Left hindlimb (tissue), 1 donor: ENCODE measurements at regions not wholly inside any gene's neighbourhood (a gene's known extent, or its start where the extent isn't known, plus 50 kb on each side); places are given as distances from the start of the nearest gene placed in this dataset.

ENCODE experiments used
- DNase-seq: peaks from one replicate; pipeline ENCODE4 v3.0.0-alpha.2; 2018

DNA sequence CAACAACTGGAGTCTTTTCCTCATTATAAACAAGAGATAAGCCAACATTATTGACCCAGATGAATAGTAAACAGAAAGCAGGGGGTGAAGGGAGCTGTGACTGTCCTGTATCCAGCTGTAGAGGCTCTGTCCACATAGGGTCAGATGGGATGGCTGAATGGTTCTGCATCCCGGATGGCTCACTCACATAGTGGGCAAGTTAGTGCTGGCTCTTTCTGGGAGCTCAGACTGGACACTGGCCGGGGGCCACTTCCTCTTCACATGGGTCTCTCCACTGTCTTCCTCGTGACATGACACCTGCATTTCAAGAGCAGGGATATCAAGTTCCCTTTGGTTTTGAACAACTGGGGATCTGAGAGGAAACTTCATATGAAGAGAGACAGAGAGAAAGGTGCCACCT is 969.6 kb upstream of the TMEM132C start:
- no peak for DNase-seq

DNA sequence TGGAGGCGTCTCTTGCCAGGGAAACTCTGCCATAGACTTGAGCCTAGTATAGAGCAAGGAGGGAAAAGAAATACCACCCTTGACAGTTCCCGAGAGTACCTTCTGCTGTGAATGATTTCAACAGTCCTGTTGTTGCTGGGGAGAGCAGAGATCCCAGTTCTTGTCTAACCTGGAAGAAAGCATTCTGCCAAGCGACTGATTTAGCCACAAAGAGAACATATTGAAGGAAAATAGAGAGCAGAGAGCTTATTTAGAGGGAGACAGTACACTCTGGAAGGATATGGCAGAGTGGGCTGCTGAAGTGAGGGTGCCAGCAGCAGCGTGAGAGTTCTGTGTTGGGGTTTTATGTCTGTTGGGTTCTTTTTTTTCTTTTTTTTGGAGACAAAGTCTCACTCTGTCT is 966.9 kb upstream of the TMEM132C start:
- no peak for DNase-seq

DNA sequence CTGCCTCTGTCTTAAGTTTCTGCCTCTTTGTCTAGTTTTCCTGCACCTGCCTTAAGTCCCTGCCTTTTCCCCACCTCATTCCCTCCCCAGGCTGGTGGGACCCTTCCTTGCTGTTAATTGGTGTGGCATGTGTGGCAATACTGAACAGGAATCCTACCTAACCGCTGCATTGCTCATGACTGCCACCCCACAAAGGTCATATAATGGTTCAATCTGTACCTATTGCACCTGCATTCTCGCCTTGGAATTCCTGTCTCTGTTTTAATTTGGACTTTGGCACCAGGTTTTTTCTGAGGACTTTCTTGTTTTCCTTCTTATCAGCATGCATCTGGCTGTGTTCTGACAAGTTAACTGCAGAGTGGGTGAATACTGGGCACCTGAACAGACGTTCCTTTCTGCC is 966.2 kb upstream of the TMEM132C start:
- DNase-seq: no peak

DNA sequence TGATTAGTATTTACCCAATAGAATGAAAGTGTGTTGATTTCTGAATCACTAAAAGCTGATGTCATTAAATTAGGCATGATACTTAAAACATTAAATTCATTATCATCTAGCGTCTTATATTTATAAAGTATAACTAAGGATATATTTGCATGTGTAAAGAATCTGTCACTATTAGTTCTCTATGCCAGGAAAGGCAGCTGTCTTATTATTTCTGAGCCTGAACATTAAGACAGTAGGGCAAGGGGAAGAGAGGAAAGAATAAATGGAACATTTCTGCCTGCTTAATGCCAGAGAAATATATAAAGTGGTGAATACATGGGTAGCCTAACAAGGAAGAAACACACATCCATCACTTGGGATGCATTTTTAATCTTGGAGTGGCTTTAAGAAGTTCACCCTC is 965.1 kb upstream of the TMEM132C start:
- no peak for DNase-seq

DNA sequence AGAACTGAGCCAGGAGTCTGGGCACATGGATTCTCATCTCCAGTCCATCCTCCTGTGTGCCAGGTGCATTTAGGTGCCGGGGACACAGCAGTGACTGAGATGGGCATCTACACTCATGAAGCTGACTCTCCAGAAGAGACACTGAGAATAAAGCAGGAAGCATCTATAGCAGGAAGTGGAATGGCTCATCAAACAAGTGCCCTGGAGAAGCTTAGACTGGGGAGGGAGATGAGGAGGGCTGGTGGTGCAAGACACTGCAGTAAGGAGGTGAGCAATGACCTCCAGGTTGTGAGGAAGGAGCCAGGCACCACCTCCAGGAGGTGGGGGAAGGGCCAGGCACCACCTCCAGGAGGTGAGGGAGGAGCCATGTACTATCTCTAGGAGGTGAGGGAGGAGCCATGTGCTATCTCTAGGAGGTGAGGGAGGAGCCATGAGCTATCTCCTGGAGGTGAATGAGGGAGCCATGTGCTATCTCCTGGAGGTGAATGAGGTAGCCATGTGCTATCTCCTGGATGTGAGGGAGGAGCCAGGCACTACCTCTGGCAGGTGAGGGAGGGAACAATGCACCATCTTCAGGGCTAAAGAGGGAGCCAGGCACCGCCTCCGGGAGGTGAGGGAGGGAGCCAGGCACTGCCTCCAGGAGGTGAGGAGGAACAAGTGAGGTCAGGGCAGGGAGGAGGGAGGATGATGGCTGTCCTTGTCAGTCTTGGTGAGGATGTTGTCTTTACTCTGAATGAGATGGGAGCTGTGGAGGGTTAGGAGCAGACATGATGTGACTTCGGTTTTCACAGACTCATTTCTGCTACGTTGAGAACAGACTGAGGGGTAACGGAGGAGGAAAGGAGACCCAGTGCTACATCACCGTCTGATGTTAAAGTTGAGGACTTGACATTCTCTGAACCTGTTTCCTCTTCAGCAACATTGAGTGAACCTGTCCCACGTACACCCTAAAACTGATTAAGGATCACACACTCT is 961.9 kb upstream of the TMEM132C start:
- no peak for DNase-seq

DNA sequence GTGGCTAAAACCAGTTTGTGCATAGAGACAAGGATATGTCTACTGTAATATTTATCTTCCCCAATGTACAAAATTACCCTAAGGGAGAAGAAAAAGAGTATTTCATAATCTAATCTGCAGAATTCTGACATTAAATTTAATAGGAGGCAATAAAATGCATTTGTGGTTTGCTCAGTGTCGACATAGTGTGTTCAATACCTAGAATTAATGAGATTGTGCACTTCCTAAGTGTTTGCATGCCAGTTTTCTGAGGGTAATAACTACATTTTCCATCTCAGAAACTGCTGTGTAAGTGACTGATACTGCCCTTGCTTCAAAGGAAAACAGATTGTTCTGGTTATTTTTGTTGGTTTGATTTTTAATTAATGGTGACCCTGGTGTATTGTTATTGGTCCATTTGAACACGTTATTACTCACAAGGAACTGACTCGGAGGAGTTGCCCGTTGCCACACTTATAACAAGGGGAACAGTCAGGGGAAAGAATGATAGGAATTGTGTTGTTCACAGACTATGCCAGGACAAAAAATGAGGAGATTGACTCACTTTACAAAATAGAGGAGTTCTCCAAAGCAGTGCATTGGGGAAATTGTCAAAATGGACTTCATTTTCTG is 960.3 kb upstream of the TMEM132C start:
- DNase-seq: no peak

DNA sequence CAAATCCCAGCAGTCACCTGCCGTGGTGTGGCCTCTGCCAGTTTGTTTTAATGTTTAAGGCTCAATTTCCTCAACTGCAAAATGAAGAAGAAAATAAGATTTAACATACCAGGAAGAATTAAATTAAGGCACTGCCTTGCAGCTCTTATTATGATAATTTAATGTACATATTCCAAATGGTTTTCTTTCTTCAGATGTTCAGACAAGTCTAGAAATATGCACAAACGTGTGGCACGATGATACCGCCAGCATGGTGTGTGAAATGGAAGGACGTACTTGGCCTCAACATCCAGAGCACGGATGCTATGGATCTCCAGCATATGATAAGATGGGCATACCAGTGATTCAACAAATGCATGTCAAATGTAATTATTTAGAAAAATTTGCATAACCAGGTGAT is 959.4 kb upstream of the TMEM132C start:
- DNase-seq: no peak

DNA sequence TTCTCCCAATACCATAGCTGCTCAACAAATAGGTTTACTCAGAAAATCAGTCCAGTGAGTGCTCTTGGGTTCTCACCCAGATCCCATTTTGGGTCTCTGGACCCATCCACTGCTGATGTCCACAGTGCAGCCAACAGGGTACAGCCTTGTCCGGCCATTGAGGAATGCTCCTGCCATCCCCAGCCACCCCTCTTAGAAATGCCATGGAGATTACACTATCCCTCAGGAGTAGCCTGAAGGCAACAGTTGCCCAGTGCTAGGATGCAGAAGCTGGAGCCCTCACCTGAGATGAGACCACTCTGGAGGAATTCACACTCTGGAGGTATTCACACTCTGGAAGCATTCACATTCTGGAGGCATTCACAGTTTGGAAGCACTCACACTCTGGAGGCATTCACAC is 958.8 kb upstream of the TMEM132C start:
- DNase-seq: no peak

DNA sequence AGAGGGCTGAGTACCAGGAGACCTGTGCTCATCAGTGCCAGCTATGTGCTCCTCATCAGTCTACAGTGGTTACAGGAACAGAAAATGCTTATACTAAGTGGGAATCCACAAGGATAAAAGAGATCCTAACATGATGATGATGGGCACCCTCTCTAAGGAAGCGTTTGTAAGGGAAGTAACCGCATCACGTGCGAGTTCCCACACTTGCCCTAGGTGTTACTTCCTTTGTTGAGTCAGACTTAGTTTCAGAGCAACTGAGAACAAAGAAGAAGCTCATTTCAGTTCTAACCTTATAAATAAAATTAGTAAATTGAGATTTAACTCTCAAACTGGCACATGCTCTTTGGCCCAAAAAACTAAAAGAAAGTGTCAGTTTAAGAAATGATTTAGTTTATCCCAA is 956.4 kb upstream of the TMEM132C start:
- no peak for DNase-seq

DNA sequence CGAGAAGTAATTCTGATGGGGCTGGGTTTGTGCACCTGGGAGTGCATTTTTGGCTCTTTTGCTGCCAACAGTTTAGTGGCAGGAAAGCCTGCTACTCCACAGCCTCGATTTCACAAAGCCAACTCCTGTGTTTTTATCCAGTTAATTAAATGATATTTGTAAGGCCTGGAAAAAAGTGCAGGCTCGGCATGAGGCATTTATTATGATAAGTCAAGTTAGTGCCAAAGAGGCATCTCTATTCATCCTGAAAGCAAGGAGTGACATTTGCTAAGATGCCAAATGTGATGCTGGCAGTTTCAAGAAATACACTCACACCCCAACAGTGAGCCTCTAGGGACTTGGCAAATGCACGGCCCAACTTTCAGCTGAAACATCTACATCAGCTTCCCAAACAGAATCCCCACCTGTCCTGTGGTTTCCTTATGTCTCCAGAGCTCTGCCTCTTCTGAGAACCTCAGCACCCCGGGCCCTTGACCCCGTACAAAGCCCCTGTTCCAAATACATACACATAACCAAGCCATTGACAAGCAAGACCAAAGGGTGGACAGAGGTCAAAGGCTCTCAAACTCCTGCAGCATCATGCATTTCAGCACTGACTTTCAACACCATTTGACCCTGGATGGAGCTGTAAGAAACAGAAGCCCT is 955.1 kb upstream of the TMEM132C start:
- DNase-seq: no peak

DNA sequence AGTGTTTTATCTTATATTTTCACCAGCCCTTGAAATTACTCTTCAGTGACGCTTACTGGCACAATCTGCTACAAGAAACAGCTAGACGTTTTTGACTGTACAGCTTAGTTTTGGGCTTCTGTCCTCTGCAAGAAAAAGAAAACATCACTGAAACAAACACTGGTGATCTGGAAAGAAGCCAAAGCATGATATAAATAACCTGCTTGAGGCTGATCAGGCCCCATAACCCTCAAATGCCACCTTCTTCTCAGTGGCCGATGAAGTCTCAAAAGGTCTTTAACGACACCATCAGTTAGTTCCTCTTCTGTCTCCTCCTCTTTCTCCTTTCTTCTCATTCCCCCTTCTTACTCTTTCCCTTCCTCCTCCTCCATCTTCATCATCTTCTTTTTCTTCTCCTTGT is 942.3 kb upstream of the TMEM132C start:
- DNase-seq: no peak

DNA sequence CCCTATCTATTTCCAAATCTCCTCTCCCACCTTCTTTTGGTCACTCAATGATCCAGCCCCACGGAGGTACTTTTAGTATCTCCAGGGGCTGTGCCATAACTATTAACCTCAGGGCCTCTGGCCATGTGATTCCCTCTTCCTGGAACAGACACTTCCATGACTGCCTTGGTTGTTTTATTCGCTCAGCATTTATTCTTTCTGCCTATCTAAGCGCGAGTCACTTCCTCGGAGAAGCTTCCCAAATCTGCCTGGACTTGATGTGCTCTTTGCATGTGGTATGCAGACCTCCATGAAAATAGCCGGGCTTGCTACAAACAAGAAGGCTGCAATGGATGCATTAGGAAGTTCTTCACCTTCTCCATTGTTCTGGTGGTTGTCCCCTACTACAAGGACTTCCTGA is 939.0 kb upstream of the TMEM132C start:
- no peak for DNase-seq

DNA sequence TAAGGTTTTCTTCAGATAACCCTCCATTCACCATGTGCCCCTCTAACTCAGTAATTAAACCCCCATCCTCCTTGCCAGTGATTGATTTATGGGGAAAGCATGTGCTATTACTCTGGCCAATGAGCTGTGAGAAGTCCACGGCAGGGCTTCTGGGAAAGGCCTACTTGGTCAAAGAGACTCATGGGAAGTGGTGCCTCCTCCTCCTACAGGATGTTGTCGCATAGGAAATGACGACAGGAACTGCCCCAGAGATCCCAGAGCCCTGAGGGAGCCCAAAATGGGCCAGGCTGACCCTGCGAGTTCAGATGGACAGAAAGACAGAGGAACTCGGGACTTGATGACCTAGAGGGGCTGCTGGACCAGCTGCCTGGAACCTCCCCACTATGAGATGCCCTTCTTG is 938.1 kb upstream of the TMEM132C start:
- no peak for DNase-seq

DNA sequence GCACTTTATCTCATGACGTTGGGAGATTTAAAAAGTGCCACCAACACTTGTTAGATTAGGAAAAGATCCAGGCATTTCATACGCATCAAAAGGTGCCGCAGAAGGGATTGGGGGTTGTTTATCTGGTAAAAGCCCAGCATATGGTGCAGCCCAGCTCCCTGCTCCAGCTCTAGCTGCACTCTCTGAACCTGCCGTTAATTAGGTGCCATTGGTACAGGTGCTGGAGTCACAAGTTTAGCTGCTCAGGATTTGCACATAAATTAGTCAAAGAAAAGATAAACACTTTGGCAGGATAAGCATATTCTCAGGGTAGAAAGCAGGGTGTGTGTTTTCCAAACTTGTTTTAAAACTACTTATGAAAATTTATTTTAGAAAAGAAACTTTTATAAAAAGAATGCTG is 932.6 kb upstream of the TMEM132C start:
- DNase-seq: no peak

DNA sequence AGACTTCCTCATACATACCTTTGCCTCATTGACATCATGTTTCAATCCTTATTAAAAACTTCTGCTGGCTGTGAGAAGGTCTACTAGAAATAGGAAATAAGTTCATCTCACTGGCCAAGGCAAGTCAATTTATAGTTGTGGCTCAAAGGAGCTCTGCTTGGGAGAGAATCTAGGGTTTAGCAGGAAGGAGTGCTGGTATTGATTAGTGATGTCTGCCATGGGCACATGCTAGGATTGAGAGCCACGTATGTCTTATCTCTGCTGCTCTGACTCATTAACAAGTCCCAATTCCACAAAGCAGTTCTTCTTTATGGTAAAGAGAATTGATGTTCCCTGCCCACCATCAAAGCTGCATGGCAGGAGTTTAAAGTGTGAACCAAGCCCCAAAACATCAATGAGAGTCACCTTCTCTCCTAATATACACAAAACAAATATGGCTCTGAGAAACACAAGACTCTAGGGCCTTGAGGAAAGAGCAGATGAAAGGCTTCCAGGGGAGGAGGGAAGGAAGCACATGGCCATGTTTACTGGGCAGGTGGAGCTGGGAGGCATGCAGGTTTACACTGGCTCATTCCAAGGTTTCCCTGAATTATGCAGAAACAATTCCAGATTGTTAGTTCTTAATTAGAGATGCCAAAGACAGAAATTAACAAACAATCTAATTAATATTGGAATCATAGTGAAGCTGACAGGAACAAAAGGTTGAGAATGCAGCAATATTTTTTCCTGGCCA is 931.9 kb upstream of the TMEM132C start:
- no peak for DNase-seq

DNA sequence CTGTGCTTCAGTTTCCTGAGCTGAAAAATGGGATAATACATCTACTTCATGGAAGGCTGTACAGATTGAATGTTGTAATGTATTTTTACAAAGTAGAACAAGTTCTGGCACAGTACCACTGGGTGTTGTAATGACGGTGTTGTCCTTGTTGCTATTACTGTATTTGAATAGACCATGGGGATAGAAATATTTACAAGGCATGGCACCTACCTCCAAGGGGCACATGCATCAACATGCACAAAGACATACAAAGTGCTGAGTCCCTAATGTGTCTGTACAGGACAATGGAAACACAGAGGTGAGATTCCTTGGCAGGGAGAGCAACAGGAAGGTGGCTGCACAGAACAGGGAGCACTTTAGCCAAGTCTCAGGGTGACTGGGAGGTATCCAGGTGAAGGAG is 930.6 kb upstream of the TMEM132C start:
- no peak for DNase-seq

DNA sequence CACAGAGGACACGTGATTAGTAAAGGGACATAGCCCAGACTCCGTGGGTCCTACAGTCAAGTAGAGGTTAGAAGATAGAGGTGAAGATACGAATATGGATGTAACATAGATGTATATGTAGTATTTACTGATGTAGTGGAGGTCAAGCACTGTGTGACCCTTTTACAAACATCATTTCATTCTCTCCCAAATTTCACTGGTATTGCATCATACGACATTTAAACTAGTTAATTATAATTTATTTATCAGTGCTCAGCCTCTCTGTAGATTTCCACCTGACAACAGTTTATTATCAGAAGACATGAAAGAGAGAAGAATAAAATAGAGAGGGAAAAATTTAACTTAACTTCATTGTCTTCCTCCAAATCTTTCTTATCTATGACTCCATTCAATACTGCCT is 927.9 kb upstream of the TMEM132C start:
- no peak for DNase-seq

DNA sequence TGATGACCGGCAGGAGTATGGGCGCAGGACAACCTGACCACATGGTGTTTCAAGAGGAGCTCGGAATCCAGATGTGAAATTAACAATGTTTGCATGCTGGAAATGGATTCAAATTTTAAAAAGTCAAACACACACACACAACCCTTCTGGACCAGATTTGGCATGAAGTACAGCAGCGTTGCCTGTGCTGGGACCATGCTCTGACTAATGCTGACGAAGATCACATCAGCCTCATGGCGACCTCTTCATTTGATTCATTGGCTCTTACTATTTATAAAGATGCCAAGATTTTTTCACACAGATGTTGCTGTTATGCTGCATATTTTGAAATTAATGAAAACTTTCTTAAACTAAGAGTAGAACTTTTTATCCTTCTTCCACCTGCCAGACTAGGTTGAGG is 926.6 kb upstream of the TMEM132C start:
- no peak for DNase-seq

DNA sequence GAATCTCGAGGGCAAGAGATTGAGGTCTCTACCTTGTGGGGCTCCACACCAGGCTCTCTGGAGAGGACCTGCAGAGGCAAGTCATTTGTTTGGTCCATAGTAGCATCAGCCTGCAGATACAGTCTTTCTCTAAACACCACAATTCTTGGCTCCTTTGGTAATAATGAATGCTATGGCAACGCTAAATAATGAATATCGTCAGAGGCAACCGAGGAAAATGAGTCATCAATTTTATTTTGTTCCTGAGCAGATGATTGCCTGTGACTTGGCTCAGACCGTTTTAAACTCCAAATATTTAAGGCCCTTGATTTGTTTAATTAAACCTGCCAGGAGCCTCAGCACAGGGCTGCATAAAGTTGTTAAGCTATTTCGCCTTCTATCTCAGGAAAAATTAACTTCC is 924.1 kb upstream of the TMEM132C start:
- no peak for DNase-seq

DNA sequence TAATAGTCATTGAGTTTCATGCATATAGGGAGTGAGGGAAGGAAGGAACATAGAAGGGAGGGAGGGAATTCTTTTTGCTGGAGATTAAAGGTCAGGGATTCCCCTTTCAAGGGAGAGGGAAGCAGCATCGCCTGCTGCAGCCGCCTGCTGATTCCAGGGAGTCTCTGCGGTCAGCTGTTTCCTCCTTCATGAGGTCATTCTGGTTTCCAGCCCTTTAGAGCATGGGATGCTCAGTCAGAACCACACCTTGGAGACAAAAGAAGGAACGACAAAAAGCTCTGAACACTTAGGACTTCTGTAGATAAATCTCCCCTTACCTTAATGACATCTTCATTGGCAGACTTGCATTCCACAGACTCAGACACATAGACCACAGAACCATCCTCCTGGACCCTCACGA is 923.0 kb upstream of the TMEM132C start:
- DNase-seq: no peak

DNA sequence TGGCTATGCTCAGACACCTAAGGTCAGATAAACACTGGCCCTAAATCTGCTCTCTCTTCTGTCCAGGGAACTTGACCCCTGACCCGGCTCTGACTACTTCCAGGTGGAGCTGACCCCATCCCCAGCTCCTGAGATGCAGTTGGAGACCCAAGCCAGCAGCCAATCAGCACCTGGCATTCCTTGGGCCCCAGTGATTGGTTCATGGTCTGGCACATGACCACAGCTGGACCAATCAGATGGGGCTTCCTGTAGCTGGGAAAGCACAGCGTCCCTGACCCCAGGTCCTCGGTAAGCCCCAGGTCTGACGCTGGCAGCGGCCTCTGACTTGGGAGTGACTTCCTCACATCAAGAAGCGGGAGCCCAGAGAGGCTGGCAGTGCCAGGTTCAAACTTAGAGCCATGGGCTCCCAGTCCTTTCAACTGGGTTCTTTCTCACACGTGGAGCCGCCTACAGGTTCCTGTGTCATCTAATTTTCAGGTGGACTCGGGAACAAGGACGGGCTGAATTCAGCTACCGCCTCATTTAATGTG is 915.4 kb upstream of the TMEM132C start:
- no peak for DNase-seq

DNA sequence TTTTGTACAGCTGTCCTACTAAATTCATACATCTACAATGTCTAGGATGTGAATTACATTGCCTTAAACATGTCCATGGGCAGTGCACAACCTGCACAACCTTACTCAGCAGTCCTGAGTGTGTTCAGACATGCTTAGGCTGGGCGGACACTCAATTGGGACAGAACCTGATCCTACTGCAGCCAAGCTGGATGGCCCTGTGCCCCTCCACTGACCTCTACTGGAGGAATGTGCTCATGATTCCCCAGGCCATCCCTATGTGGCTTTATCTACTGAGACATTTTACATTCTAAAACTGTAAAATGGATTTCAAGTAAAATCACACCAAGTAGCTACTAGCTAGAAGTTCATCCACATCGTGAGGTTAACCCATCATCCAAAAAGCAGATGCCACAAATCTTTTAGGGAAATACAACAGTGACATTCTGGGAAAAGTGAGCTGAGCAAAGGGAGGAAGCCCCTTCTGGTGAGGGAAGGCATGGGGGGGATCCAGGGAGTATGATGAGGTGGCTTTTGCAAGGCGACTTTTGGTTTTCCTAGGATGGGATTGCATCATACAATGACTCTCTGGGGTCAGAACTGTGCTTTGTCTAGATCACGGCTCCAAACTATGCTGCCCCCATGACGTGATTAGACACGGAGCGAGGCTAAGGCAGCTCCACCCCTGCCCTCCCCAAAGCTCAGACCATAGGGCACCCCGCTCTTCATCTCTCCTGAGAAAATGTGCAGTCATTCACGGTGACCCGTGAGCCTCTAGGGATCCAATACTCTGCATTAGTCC is 911.7 kb upstream of the TMEM132C start:
- DNase-seq: no peak
